ENCODE measurements at regions not wholly inside any gene's neighbourhood (a gene's known extent, or its start where the extent isn't known, plus 50 kb on each side); places are given as distances from the start of the nearest gene placed in this dataset.

DNA sequence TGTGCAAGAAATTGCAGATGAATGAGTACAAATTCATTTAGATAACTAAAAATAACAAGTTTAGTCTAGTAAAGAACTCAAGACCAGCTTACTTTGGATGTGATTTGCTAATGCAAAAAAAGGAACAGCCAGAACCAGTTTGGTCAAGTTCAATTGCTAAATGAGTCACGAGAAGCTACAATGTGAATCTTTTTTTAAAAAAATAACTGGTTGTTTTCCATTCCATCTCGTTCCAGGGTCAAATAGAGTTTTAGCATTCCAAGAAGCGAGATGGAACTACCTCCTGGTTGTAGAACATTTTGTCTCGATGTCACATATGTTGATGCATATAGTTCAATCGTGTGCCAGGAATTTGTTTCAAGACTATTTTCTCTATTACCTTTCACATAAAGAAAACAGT lies 65.0 kb upstream of the IKZF2 start:
- TF ChIP-seq, protein P1, sequence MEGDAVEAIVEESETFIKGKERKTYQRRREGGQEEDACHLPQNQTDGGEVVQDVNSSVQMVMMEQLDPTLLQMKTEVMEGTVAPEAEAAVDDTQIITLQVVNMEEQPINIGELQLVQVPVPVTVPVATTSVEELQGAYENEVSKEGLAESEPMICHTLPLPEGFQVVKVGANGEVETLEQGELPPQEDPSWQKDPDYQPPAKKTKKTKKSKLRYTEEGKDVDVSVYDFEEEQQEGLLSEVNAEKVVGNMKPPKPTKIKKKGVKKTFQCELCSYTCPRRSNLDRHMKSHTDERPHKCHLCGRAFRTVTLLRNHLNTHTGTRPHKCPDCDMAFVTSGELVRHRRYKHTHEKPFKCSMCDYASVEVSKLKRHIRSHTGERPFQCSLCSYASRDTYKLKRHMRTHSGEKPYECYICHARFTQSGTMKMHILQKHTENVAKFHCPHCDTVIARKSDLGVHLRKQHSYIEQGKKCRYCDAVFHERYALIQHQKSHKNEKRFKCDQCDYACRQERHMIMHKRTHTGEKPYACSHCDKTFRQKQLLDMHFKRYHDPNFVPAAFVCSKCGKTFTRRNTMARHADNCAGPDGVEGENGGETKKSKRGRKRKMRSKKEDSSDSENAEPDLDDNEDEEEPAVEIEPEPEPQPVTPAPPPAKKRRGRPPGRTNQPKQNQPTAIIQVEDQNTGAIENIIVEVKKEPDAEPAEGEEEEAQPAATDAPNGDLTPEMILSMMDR (conservative IDR thresholded peaks at IDR 0.05; ENCODE audit: low read depth, low read length), result no peak
- no peak for TF ChIP-seq EZH2 (IDR thresholded peaks at IDR 0.05; ENCODE audit: borderline replicate concordance, low read depth, low read length, poor library complexity, severe bottlenecking)

Data from A673 (cell line).